ENCODE measurements at regions not wholly inside any gene's neighbourhood (a gene's known extent, or its start where the extent isn't known, plus 50 kb on each side); places are given as distances from the start of the nearest gene placed in this dataset.

- Histone ChIP-seq H3K27me3 (no peaks in the 10 kb centered on the region), H3K4me3 (no peak overlapping the region), H3K4me1 (no peaks in the 10 kb centered on the region), H3K36me3 (no peaks in the 10 kb centered on the region), H3K9me3 (no peaks in the 10 kb centered on the region), H3K27ac (replicated peaks in 1 of 4) (no peak overlapping the region)
- TF ChIP-seq EP300 (IDR thresholded peaks at IDR 0.05) (no peak), CTCF (IDR thresholded peaks at IDR 0.05) (no peak), POLR2A (IDR thresholded peaks at IDR 0.05; ENCODE audit: low read depth) (no peak), POLR2AphosphoS5 (IDR thresholded peaks at IDR 0.05) (no peak)
- DNase-seq (ENCODE audit: extremely low spot score) = no peak
- 85% methylated on average over 2 of the region's 2 CpGs for WGBS
- intact Hi-C loops (cut with DNase I) = no loop called here
These were observed 1699.3 kb upstream of the CDH9 start for GRCh38 chr5:28737682-28738081.

- H3K9me3 ChIP-seq = no peaks in the 10 kb centered on the region
- no peak overlapping the region for H3K4me3 ChIP-seq
- intact Hi-C loops (cut with DNase I) = no loop called here
- no peaks in the 10 kb centered on the region for H3K27me3 ChIP-seq
- TF ChIP-seq POLR2AphosphoS5 (IDR thresholded peaks at IDR 0.05) (no peak), POLR2A (IDR thresholded peaks at IDR 0.05; ENCODE audit: low read depth) (no peak), CTCF (IDR thresholded peaks at IDR 0.05) (no peak), EP300 (IDR thresholded peaks at IDR 0.05) (no peak)
- no peaks in the 10 kb centered on the region for H3K4me1 ChIP-seq
- DNase-seq (ENCODE audit: extremely low spot score) = no peak
- no peak overlapping the region for H3K27ac ChIP-seq (replicated peaks in 1 of 4)
- H3K36me3 ChIP-seq = no peaks in the 10 kb centered on the region
These were observed 1698.8 kb upstream of the CDH9 start for GRCh38 chr5:28737222-28737621.

- no peaks in the 10 kb centered on the region for H3K4me1 ChIP-seq
- no peak for DNase-seq (ENCODE audit: extremely low spot score)
- no peak overlapping the region for H3K4me3 ChIP-seq
- no peak overlapping the region for H3K27ac ChIP-seq (replicated peaks in 1 of 4)
- 78% methylated on average over 3 of the region's 3 CpGs for WGBS
- TF ChIP-seq CTCF (IDR thresholded peaks at IDR 0.05) (no peak), POLR2AphosphoS5 (IDR thresholded peaks at IDR 0.05) (no peak), POLR2A (IDR thresholded peaks at IDR 0.05; ENCODE audit: low read depth) (no peak), EP300 (IDR thresholded peaks at IDR 0.05) (no peak)
- H3K36me3 ChIP-seq = no peaks in the 10 kb centered on the region
- H3K9me3 ChIP-seq = no peaks in the 10 kb centered on the region
- H3K27me3 ChIP-seq = no peaks in the 10 kb centered on the region
- intact Hi-C loops (cut with DNase I) = no loop called here
These were observed 1696.0 kb upstream of the CDH9 start for GRCh38 chr5:28734396-28734795.

- TF ChIP-seq POLR2AphosphoS5 (IDR thresholded peaks at IDR 0.05) (no peak), CTCF (IDR thresholded peaks at IDR 0.05) (no peak), POLR2A (IDR thresholded peaks at IDR 0.05; ENCODE audit: low read depth) (no peak), EP300 (IDR thresholded peaks at IDR 0.05) (no peak)
- intact Hi-C loops (cut with DNase I) = no loop called here
- Histone ChIP-seq H3K4me1 (no peaks in the 10 kb centered on the region), H3K9me3 (no peaks in the 10 kb centered on the region), H3K36me3 (no peaks in the 10 kb centered on the region), H3K4me3 (no peak overlapping the region), H3K27ac (replicated peaks in 1 of 4) (no peak overlapping the region), H3K27me3 (no peaks in the 10 kb centered on the region)
- no peak for DNase-seq (ENCODE audit: extremely low spot score)
- 78% methylated on average over 1 of the region's 1 CpG for WGBS
These were observed 1690.7 kb upstream of the CDH9 start for GRCh38 chr5:28729067-28729466.

GRCh38 chr5:28726815-28727214 is 1688.4 kb upstream of the CDH9 start:
- TF ChIP-seq EP300 (IDR thresholded peaks at IDR 0.05) (no peak), POLR2A (IDR thresholded peaks at IDR 0.05; ENCODE audit: low read depth) (no peak), CTCF (IDR thresholded peaks at IDR 0.05) (no peak), POLR2AphosphoS5 (IDR thresholded peaks at IDR 0.05) (no peak)
- Histone ChIP-seq H3K36me3 (no peaks in the 10 kb centered on the region), H3K27ac (replicated peaks in 1 of 4) (no peak overlapping the region), H3K27me3 (no peaks in the 10 kb centered on the region), H3K4me3 (no peak overlapping the region), H3K9me3 (no peaks in the 10 kb centered on the region), H3K4me1 (no peaks in the 10 kb centered on the region)
- WGBS = 90% methylated on average over 2 of the region's 2 CpGs
- intact Hi-C loops (cut with DNase I) = no loop called here
- no peak for DNase-seq (ENCODE audit: extremely low spot score)
